ENCODE measurements at regions not wholly inside any gene's neighbourhood (a gene's known extent, or its start where the extent isn't known, plus 50 kb on each side); places are given as distances from the start of the nearest gene placed in this dataset.
A peak's percentile ranks its signal among the peaks of the same experiment; 100 is the strongest.
"Not testable (repeated sequence)": the region's sequence is repeated elsewhere in the genome, so short reads cannot be mapped to it uniquely, and the experiment has no call there.

GRCh38 chr3:144506375-144506774 lies 534.8 kb downstream of the DIPK2A start:
- not testable (repeated sequence) for H3K36me3 ChIP-seq (ENCODE audit: insufficient read depth, low read length); H2AFZ ChIP-seq (ENCODE audit: low read depth, low read length); H3K4me3 ChIP-seq (ENCODE audit: low read length); H3K27me3 ChIP-seq (ENCODE audit: insufficient read depth, low read depth, low read length); H3K9me3 ChIP-seq (ENCODE audit: low read length); H3K27ac ChIP-seq (ENCODE audit: low read length); H3K4me2 ChIP-seq (ENCODE audit: low read length); H4K20me1 ChIP-seq (ENCODE audit: insufficient read depth); H3K9ac ChIP-seq (ENCODE audit: low read length); H3K79me2 ChIP-seq (replicated peaks; ENCODE audit: insufficient read depth, low read length); H3K9me2 ChIP-seq (ENCODE audit: insufficient read depth, low read length)
- peaks cover 11% of the 10 kb centered on the region for H3F3A ChIP-seq (ENCODE audit: insufficient read depth, low read length, poor library complexity, severe bottlenecking)

GRCh38 chr3:144511346-144511745 lies 539.7 kb downstream of the DIPK2A start:
- Histone ChIP-seq H2AFZ (ENCODE audit: low read depth, low read length) (no peak overlapping the region), H3K4me2 (ENCODE audit: low read length) (no peak overlapping the region), H3K4me3 (ENCODE audit: low read length) (no peak overlapping the region), H3K9ac (ENCODE audit: low read length) (no peak overlapping the region), H3F3A (ENCODE audit: insufficient read depth, low read length, poor library complexity, severe bottlenecking) (peaks cover 4% of the 10 kb centered on the region), H3K9me2 (ENCODE audit: insufficient read depth, low read length) (no peaks in the 10 kb centered on the region), H4K20me1 (ENCODE audit: insufficient read depth) (no peaks in the 10 kb centered on the region), H3K79me2 (replicated peaks; ENCODE audit: insufficient read depth, low read length) (no peaks in the 10 kb centered on the region), H3K9me3 (ENCODE audit: low read length) (no peaks in the 10 kb centered on the region), H3K27me3 (ENCODE audit: insufficient read depth, low read depth, low read length) (no peaks in the 10 kb centered on the region), H3K27ac (ENCODE audit: low read length) (no peak overlapping the region), H3K36me3 (ENCODE audit: insufficient read depth, low read length) (no peaks in the 10 kb centered on the region)
- TF ChIP-seq TAF1 (IDR thresholded peaks at IDR 0.05; ENCODE audit: low read depth): no peak
- TF ChIP-seq POLR2AphosphoS5 (IDR thresholded peaks at IDR 0.05): no peak
- TF ChIP-seq EZH2 (IDR thresholded peaks at IDR 0.05; ENCODE audit: borderline replicate concordance, insufficient read depth, low read length, poor library complexity, severe bottlenecking): no peak
- no peak for TF ChIP-seq MXI1 (conservative IDR thresholded peaks at IDR 0.05; ENCODE audit: poor library complexity, severe bottlenecking)
- no peak for TF ChIP-seq EP300 (conservative IDR thresholded peaks at IDR 0.05; ENCODE audit: poor library complexity, severe bottlenecking)
- no peak for TF ChIP-seq SMC3 (conservative IDR thresholded peaks at IDR 0.05; ENCODE audit: poor library complexity)
- no peak for TF ChIP-seq REST (IDR thresholded peaks at IDR 0.05; ENCODE audit: borderline replicate concordance)

GRCh38 chr3:144516026-144516425 lies 544.4 kb downstream of the DIPK2A start:
- Histone ChIP-seq H3K79me2 (replicated peaks; ENCODE audit: insufficient read depth, low read length) (no peaks in the 10 kb centered on the region), H3K4me2 (ENCODE audit: low read length) (no peak overlapping the region), H3K9ac (ENCODE audit: low read length) (no peak overlapping the region), H3K27me3 (ENCODE audit: insufficient read depth, low read depth, low read length) (no peaks in the 10 kb centered on the region), H3K4me3 (ENCODE audit: low read length) (no peak overlapping the region), H2AFZ (ENCODE audit: low read depth, low read length) (no peak overlapping the region), H3F3A (ENCODE audit: insufficient read depth, low read length, poor library complexity, severe bottlenecking) (peaks cover 8% of the 10 kb centered on the region), H4K20me1 (ENCODE audit: insufficient read depth) (no peaks in the 10 kb centered on the region), H3K27ac (ENCODE audit: low read length) (peak overlapping the region; percentile 32), H3K36me3 (ENCODE audit: insufficient read depth, low read length) (no peaks in the 10 kb centered on the region), H3K9me2 (ENCODE audit: insufficient read depth, low read length) (no peaks in the 10 kb centered on the region), H3K9me3 (ENCODE audit: low read length) (no peaks in the 10 kb centered on the region)
- TF ChIP-seq POLR2AphosphoS5 (IDR thresholded peaks at IDR 0.05) (peak; percentile 78), MXI1 (conservative IDR thresholded peaks at IDR 0.05; ENCODE audit: poor library complexity, severe bottlenecking) (no peak), SMC3 (conservative IDR thresholded peaks at IDR 0.05; ENCODE audit: poor library complexity) (no peak), REST (IDR thresholded peaks at IDR 0.05; ENCODE audit: borderline replicate concordance) (peak; percentile 81), TAF1 (IDR thresholded peaks at IDR 0.05; ENCODE audit: low read depth) (no peak), EP300 (conservative IDR thresholded peaks at IDR 0.05; ENCODE audit: poor library complexity, severe bottlenecking) (peak; percentile 97), CTCF (IDR thresholded peaks at IDR 0.05; ENCODE audit: poor library complexity, severe bottlenecking) (no peak), EZH2 (IDR thresholded peaks at IDR 0.05; ENCODE audit: borderline replicate concordance, insufficient read depth, low read length, poor library complexity, severe bottlenecking) (no peak), RAD21 (conservative IDR thresholded peaks at IDR 0.05) (peak; percentile 20)
